NK-92 treated with Interleukin-12 subunit alpha and Interleukin-12 subunit beta, amount 100 ng/mL, for 24 hours (cell line): ENCODE measurements at regions not wholly inside any gene's neighbourhood (a gene's known extent, or its start where the extent isn't known, plus 50 kb on each side); places are given as distances from the start of the nearest gene placed in this dataset.
"Not testable (repeated sequence)": the region's sequence is repeated elsewhere in the genome, so short reads cannot be mapped to it uniquely, and the experiment has no call there.

Source experiments
- DNase-seq: peaks from one replicate; lab custom pipeline; 2025; lab: John Stamatoyannopoulos, UW

GRCh38 chr10:118966076-118966849 lies 63.3 kb upstream of the NANOS1 start:
- no peak for DNase-seq

GRCh38 chr10:118966850-118967125 lies 62.7 kb upstream of the NANOS1 start:
- DNase-seq = no peak

GRCh38 chr10:118967160-118967559 lies 62.4 kb upstream of the NANOS1 start:
- DNase-seq = no peak

- DNase-seq = no peak
Measured at GRCh38 chr10:118968060-118968459, 61.5 kb upstream of the NANOS1 start.

- no peak for DNase-seq
Measured at GRCh38 chr10:118968482-118968881, 61.0 kb upstream of the NANOS1 start.

GRCh38 chr10:118969014-118969413 lies 60.5 kb upstream of the NANOS1 start:
- no peak for DNase-seq

GRCh38 chr10:118970770-118971169 lies 58.7 kb upstream of the NANOS1 start:
- no peak for DNase-seq

GRCh38 chr10:118971187-118971586 lies 58.3 kb upstream of the NANOS1 start:
- no peak for DNase-seq

GRCh38 chr10:118971876-118972275 lies 57.6 kb upstream of the NANOS1 start:
- DNase-seq = no peak

GRCh38 chr10:118973744-118974143 lies 55.8 kb upstream of the NANOS1 start:
- DNase-seq = no peak

- DNase-seq = no peak
Measured at GRCh38 chr10:118974951-118975350, 54.6 kb upstream of the NANOS1 start.

- not testable (repeated sequence) for DNase-seq
Measured at GRCh38 chr10:118976219-118976618, 53.3 kb upstream of the NANOS1 start.

- DNase-seq = no peak
Measured at GRCh38 chr10:118977022-118977599, 52.4 kb upstream of the NANOS1 start.

- DNase-seq = no peak
Measured at GRCh38 chr10:118977835-118978234, 51.7 kb upstream of the NANOS1 start.

- DNase-seq = no peak
Measured at GRCh38 chr10:118978316-118978997, 51.1 kb upstream of the NANOS1 start.

- DNase-seq = no peak
Measured at GRCh38 chr10:118978998-118979350, 50.5 kb upstream of the NANOS1 start.

- no peak for DNase-seq
Measured at GRCh38 chr10:118979661-118980060, 49.9 kb upstream of the NANOS1 start.
